HepG2 (cell line): ENCODE measurements at regions not wholly inside any gene's neighbourhood (a gene's known extent, or its start where the extent isn't known, plus 50 kb on each side); places are given as distances from the start of the nearest gene placed in this dataset.

Source experiments
- CTCF ChIP-seq: sonication (generic); formaldehyde crosslinking; IDR thresholded peaks from 2 replicates; pipeline ENCODE4 v1.5.0; 2020; ENCODE audit warnings: mild to moderate bottlenecking, missing genetic modification reagents, moderate library complexity
- EP300 ChIP-seq, 3 experiments: sonication (generic) in 1 of 3; formaldehyde crosslinking in 1 of 3; IDR thresholded peaks; 2 replicates each; pipeline versions ENCODE4 v1.5.1 to v1.6.1; 2011 to 2020; ENCODE audit warnings: low read depth in 2 of 3, low read length in 2 of 3, borderline replicate concordance in 1 of 3, improper control_type of control experiment in 1 of 3, mild to moderate bottlenecking in 1 of 3, missing genetic modification reagents in 1 of 3, moderate library complexity in 1 of 3
- SUZ12 ChIP-seq: fragments of 150-350 bp; IDR thresholded peaks from 2 replicates; pipeline ENCODE4 v1.6.1; 2014; ENCODE audit warnings: low read depth, low read length
- ZKSCAN8 ChIP-seq: IDR thresholded peaks from 2 replicates; pipeline ENCODE4 v1.6.1; 2016; ENCODE audit warnings: borderline replicate concordance, missing genetic modification reagents, missing compliant biosample characterization

GRCh38 chr11:29669310-29669709 is 347.5 kb downstream of the KCNA4 start:
- no peak for TF ChIP-seq SUZ12
- TF ChIP-seq ZKSCAN8 (CRISPR knock-in tag), result no peak
- no peak for TF ChIP-seq EP300 (IDR thresholded peaks at IDR 0.05; ENCODE audit: low read depth in 2 of 2, low read length in 2 of 2)
- no peak for TF ChIP-seq EP300 (CRISPR knock-in tag; IDR thresholded peaks at IDR 0.05; ENCODE audit: borderline replicate concordance)
- TF ChIP-seq CTCF, result no peak
